Neural progenitor cell (in vitro differentiated cells): ENCODE measurements at regions not wholly inside any gene's neighbourhood (a gene's known extent, or its start where the extent isn't known, plus 50 kb on each side); places are given as distances from the start of the nearest gene placed in this dataset.

ENCODE experiments used
- EZH2 ChIP-seq: fragments of 200-600 bp; sonication (generic); IDR thresholded peaks from 2 replicates; pipeline ENCODE4 v1.6.1; 2017; ENCODE audit warnings: antibody characterized with exemption, mild to moderate bottlenecking, moderate library complexity
- EZH2phosphoT487 ChIP-seq: fragments of 200-600 bp; sonication (generic); IDR thresholded peaks from 2 replicates; pipeline ENCODE4 v1.6.1; 2017; ENCODE audit warnings: antibody characterized with exemption
- TF ChIP-seq, protein P1 (sequence below): fragments of 200-600 bp; sonication (generic); IDR thresholded peaks from 2 replicates; pipeline ENCODE4 v1.5.1; 2017; ENCODE audit warnings: antibody characterized with exemption, mild to moderate bottlenecking

DNA sequence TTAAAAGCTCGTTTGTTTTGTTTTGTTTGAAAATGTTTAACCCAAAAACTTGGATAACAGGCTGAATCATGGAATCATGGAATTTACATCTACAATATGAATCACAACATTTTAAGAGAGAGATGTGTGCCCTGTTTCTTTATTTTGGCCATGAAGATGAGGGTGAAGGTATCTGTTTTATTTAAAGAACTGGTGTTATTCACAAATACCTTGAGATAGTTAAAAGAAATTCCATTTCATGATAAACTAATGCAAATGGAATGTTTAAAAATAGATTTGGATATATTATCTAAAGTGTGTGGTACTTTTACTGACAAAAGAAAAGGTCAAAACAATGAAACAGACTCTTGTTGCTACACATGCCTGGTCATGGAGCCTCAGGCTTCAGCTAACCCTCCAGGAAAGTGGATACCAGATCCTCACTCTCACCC, 486.0 kb upstream of the CFAP20DC start:
- TF ChIP-seq, protein P1, sequence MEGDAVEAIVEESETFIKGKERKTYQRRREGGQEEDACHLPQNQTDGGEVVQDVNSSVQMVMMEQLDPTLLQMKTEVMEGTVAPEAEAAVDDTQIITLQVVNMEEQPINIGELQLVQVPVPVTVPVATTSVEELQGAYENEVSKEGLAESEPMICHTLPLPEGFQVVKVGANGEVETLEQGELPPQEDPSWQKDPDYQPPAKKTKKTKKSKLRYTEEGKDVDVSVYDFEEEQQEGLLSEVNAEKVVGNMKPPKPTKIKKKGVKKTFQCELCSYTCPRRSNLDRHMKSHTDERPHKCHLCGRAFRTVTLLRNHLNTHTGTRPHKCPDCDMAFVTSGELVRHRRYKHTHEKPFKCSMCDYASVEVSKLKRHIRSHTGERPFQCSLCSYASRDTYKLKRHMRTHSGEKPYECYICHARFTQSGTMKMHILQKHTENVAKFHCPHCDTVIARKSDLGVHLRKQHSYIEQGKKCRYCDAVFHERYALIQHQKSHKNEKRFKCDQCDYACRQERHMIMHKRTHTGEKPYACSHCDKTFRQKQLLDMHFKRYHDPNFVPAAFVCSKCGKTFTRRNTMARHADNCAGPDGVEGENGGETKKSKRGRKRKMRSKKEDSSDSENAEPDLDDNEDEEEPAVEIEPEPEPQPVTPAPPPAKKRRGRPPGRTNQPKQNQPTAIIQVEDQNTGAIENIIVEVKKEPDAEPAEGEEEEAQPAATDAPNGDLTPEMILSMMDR = no peak
- TF ChIP-seq EZH2 = no peak
- no peak for TF ChIP-seq EZH2phosphoT487
